ENCODE measurements at regions not wholly inside any gene's neighbourhood (a gene's known extent, or its start where the extent isn't known, plus 50 kb on each side); places are given as distances from the start of the nearest gene placed in this dataset.

DNA sequence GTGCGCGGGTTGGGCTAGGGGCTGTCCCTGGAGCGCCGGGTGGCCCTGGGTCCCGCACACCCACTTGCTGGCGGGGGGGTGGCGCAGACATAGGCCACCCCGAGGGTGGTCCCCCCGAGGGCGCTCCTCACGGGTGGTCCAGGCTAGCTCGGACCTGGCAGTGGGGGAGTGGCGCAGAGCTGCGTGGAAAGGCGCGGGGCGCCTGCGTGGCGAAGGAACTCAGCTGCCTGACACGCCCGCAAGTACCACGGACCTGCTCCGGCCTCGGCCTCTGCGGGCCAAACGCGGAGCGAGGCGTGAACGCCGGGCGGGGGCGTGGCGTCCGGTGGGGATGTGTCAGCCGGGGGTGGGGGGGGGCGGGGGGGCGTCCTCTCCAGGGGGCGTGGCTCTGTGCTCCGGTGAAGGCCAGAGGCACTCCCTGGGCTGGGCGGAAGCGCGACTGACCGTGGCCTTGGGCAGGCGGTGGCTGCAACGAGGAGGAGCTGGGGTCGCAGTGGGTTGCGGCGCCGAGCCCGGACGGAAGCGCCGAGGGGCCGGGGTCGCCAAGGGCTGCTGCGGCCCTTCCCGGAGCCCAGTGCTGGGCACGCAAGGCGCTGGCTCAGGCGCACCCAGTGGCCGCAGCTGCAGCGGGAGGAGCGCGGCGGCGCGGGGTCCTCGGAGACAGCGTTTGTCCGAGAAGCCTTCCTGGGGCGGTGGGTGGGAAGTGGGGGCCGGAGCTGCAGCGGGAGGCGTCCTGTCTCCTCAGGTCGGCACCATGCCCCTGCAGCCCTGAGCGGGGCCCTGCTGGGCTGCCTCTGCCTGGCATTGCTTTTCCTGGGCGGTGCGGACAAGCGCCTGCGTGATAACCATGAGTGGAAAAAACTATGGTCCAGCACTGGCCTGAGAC, 58.9 kb upstream of the NUPR2 start:
- TF ChIP-seq, protein P1, sequence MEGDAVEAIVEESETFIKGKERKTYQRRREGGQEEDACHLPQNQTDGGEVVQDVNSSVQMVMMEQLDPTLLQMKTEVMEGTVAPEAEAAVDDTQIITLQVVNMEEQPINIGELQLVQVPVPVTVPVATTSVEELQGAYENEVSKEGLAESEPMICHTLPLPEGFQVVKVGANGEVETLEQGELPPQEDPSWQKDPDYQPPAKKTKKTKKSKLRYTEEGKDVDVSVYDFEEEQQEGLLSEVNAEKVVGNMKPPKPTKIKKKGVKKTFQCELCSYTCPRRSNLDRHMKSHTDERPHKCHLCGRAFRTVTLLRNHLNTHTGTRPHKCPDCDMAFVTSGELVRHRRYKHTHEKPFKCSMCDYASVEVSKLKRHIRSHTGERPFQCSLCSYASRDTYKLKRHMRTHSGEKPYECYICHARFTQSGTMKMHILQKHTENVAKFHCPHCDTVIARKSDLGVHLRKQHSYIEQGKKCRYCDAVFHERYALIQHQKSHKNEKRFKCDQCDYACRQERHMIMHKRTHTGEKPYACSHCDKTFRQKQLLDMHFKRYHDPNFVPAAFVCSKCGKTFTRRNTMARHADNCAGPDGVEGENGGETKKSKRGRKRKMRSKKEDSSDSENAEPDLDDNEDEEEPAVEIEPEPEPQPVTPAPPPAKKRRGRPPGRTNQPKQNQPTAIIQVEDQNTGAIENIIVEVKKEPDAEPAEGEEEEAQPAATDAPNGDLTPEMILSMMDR (IDR thresholded peaks at IDR 0.05): no peak
- no peak for TF ChIP-seq POLR2A (IDR thresholded peaks at IDR 0.05)
- TF ChIP-seq POLR2AphosphoS5 (IDR thresholded peaks at IDR 0.05): no peak
